Renal pelvis (tissue), 1 donor: ENCODE measurements at regions not wholly inside any gene's neighbourhood (a gene's known extent, or its start where the extent isn't known, plus 50 kb on each side); places are given as distances from the start of the nearest gene placed in this dataset.
"Not testable (repeated sequence)": the region's sequence is repeated elsewhere in the genome, so short reads cannot be mapped to it uniquely, and the experiment has no call there.

Source experiments
- DNase-seq: peaks from one replicate; pipeline ENCODE4 v3.0.0-alpha.2; 2013

- DNase-seq, result no peak
Observed at GRCh38 chr20:12072221-12072953, 154.7 kb downstream of the BTBD3 start.

GRCh38 chr20:12072954-12073264, 155.2 kb downstream of the BTBD3 start:
- DNase-seq, result no peak

GRCh38 chr20:12074111-12074655, 156.5 kb downstream of the BTBD3 start:
- DNase-seq, result no peak

- no peak for DNase-seq
Observed at GRCh38 chr20:12076200-12076599, 158.5 kb downstream of the BTBD3 start.

- no peak for DNase-seq
Observed at GRCh38 chr20:12077875-12078274, 160.2 kb downstream of the BTBD3 start.

- no peak for DNase-seq
Observed at GRCh38 chr20:12079490-12079889, 161.8 kb downstream of the BTBD3 start.

GRCh38 chr20:12083269-12083668, 165.6 kb downstream of the BTBD3 start:
- DNase-seq, result no peak

GRCh38 chr20:12084482-12084881, 166.8 kb downstream of the BTBD3 start:
- no peak for DNase-seq

GRCh38 chr20:12086359-12086758, 168.7 kb downstream of the BTBD3 start:
- no peak for DNase-seq

GRCh38 chr20:12090920-12091319, 173.2 kb downstream of the BTBD3 start:
- no peak for DNase-seq

GRCh38 chr20:12093057-12093796, 175.5 kb downstream of the BTBD3 start:
- no peak for DNase-seq

GRCh38 chr20:12093797-12094190, 176.1 kb downstream of the BTBD3 start:
- not testable (repeated sequence) for DNase-seq

GRCh38 chr20:12095180-12095920, 177.7 kb downstream of the BTBD3 start:
- no peak for DNase-seq

GRCh38 chr20:12098421-12098820, 180.7 kb downstream of the BTBD3 start:
- no peak for DNase-seq

GRCh38 chr20:12108846-12109245, 191.2 kb downstream of the BTBD3 start:
- no peak for DNase-seq

GRCh38 chr20:12110274-12110673, 192.6 kb downstream of the BTBD3 start:
- no peak for DNase-seq

- no peak for DNase-seq
Observed at GRCh38 chr20:12110711-12111110, 193.0 kb downstream of the BTBD3 start.

GRCh38 chr20:12111431-12112088, 193.9 kb downstream of the BTBD3 start:
- DNase-seq, result no peak

- DNase-seq, result no peak
Observed at GRCh38 chr20:12112089-12112474, 194.4 kb downstream of the BTBD3 start.

GRCh38 chr20:12112665-12113064, 195.0 kb downstream of the BTBD3 start:
- no peak for DNase-seq

GRCh38 chr20:12113075-12113467, 195.4 kb downstream of the BTBD3 start:
- DNase-seq, result no peak
